K562 (cell line): ENCODE measurements at regions not wholly inside any gene's neighbourhood (a gene's known extent, or its start where the extent isn't known, plus 50 kb on each side); places are given as distances from the start of the nearest gene placed in this dataset.

ENCODE experiments used
- ATAC-seq: fragments of 200-7000 bp; cut with Tn5 transposase; 3 replicates; pipeline ENCODE4 v1.9.1; 2020; ENCODE audit warnings: moderate library complexity
- BruUV-seq: library from RNA; stranded (reverse); fragments of 400-500 nt; replicated peaks from 2 replicates; lab custom pipeline; 2021; lab: Mats Ljungman, UMichigan
- CTCF ChIA-PET: fragments of 300-600 bp; formaldehyde crosslinking; extraction: SDS; loops from one replicate; lab custom pipeline; 2021; ENCODE audit warnings: low intra/inter-chr PET ratio; lab: Yijun Ruan, JAX
- POLR2A ChIA-PET: fragments of 300-600, 350-650 bp; sonication (Branson Sonifier 250); formaldehyde crosslinking; extraction: SDS; loops from one replicate; lab custom pipeline; 2021; ENCODE audit warnings: antibody characterized with exemption, inconsistent platforms; lab: Yijun Ruan, JAX
- DNase-seq, 4 experiments: peaks; one replicate each; pipeline versions ENCODE4 v3.0.0 to v3.0.0-alpha.2; 2011 to 2018; ENCODE audit warnings: low spot score in 3 of 4, mixed read lengths in 3 of 4; ENCODE audit errors: extremely low read depth in 1 of 4
- FAIRE-seq: peaks from 2 replicates; lab custom pipeline; 2011; peaks lifted over from hg19 to GRCh38; lab: Jason Lieb, UNC
- H2AFZ ChIP-seq: 2 replicates; pipeline ENCODE4 v1.6.0; 2011; ENCODE audit warnings: low read depth, low read length, control low read depth, inconsistent platforms
- H3K27ac ChIP-seq: fragments of 200-600 bp; 3 replicates; pipeline ENCODE4 v1.8.0; 2011; ENCODE audit warnings: low read depth, mild to moderate bottlenecking, control low read depth, inconsistent platforms, low read length, moderate library complexity, mixed read lengths; ENCODE audit errors: extremely low read depth
- H3K27me3 ChIP-seq, 2 experiments: fragments of 300-600 bp in 1 of 2; 2 replicates in 1 of 2; 3 replicates in 1 of 2; pipeline versions ENCODE4 v1.6.0 to v1.8.0; 2011; ENCODE audit warnings: inconsistent platforms in 2 of 2, low read length in 2 of 2, mild to moderate bottlenecking in 1 of 2, mixed read lengths in 1 of 2, moderate library complexity in 1 of 2; ENCODE audit not compliant: control insufficient read depth in 2 of 2, insufficient read depth in 2 of 2
- H3K36me3 ChIP-seq: fragments of 300-600 bp; 3 replicates; pipeline ENCODE4 v1.8.0; 2011; ENCODE audit warnings: mild to moderate bottlenecking, low read length, inconsistent platforms; ENCODE audit not compliant: control insufficient read depth, insufficient read depth
- H3K4me1 ChIP-seq, 2 experiments: fragments of 200-600 bp in 1 of 2; replicated peaks in 1 of 2; 2 replicates in 1 of 2; 3 replicates in 1 of 2; pipeline versions ENCODE4 v1.5.1 to v1.8.0; 2011; ENCODE audit warnings: inconsistent platforms in 2 of 2, low read length in 2 of 2, mild to moderate bottlenecking in 1 of 2, mixed read lengths in 1 of 2, moderate library complexity in 1 of 2; ENCODE audit not compliant: control insufficient read depth in 2 of 2, insufficient read depth in 2 of 2
- H3K4me2 ChIP-seq: 2 replicates; pipeline ENCODE4 v1.6.1; 2011; ENCODE audit warnings: low read length, control low read depth, inconsistent platforms, mixed read lengths; ENCODE audit not compliant: insufficient read depth
- H3K4me3 ChIP-seq: fragments of 200-600 bp; sonication (generic), shearing (Covaris generic); 2 replicates; pipeline ENCODE4 v1.5.1; 2016; ENCODE audit warnings: control low read depth, inconsistent platforms
- H3K79me2 ChIP-seq: fragments of 200-600 bp; 3 replicates; pipeline ENCODE4 v1.8.0; 2011; ENCODE audit warnings: low read length, inconsistent platforms; ENCODE audit not compliant: control insufficient read depth, insufficient read depth
- H3K9ac ChIP-seq, 2 experiments: 2 replicates each; pipeline versions ENCODE4 v1.6.0 to v1.6.1; 2011; ENCODE audit warnings: low read depth in 2 of 2, low read length in 2 of 2, control low read depth in 1 of 2, inconsistent platforms in 1 of 2, mild to moderate bottlenecking in 1 of 2, mixed read lengths in 1 of 2; ENCODE audit not compliant: insufficient read depth in 1 of 2
- H3K9me1 ChIP-seq: one replicate; pipeline ENCODE4 v1.6.0; 2011; ENCODE audit warnings: inconsistent platforms, mild to moderate bottlenecking, low read length, moderate library complexity; ENCODE audit not compliant: control insufficient read depth, insufficient read depth
- H3K9me3 ChIP-seq: replicated peaks from 2 replicates; pipeline ENCODE4 v1.5.1; 2011; ENCODE audit warnings: low read depth, low read length, inconsistent platforms; ENCODE audit not compliant: control insufficient read depth, insufficient read depth
- H4K20me1 ChIP-seq: replicated peaks from 2 replicates; pipeline ENCODE4 v1.6.1; 2011; ENCODE audit warnings: low read length, inconsistent platforms, mixed read lengths; ENCODE audit not compliant: control insufficient read depth, insufficient read depth
- CBFA2T2 ChIP-seq: fragments of 450-650 bp; conservative IDR thresholded peaks from 2 replicates; pipeline ENCODE4 v1.6.1; 2017; ENCODE audit warnings: mild to moderate bottlenecking
- DNMT1 ChIP-seq: fragments of 450-650 bp; IDR thresholded peaks from 2 replicates; pipeline ENCODE4 v1.6.1; 2016; ENCODE audit warnings: antibody characterized with exemption, mild to moderate bottlenecking
- MYBL2 ChIP-seq, 2 experiments: fragments of 450-650 bp in 1 of 2; sonication (generic) in 1 of 2; formaldehyde crosslinking in 1 of 2; IDR thresholded peaks; 2 replicates each; pipeline versions ENCODE4 v1.6.1 to v1.8.1; 2017 to 2022; ENCODE audit warnings: borderline replicate concordance in 1 of 2, inconsistent platforms in 1 of 2, low read depth in 1 of 2, mild to moderate bottlenecking in 1 of 2, missing genetic modification reagents in 1 of 2, moderate library complexity in 1 of 2
- PPARD ChIP-seq: fragments of 250-450 bp; sonication (Bioruptor Pico); IDR thresholded peaks from 2 replicates; pipeline ENCODE4 v1.8.0; 2022; ENCODE audit warnings: inconsistent platforms, mild to moderate bottlenecking, moderate library complexity
- PRDM10 ChIP-seq: fragments of 450-650 bp; IDR thresholded peaks from 2 replicates; pipeline ENCODE4 v1.6.1; 2018; ENCODE audit not compliant: partially characterized antibody
- PURB ChIP-seq: sonication (generic); formaldehyde crosslinking; IDR thresholded peaks from 2 replicates; pipeline ENCODE4 v1.9.0; 2021; ENCODE audit warnings: low read depth, mild to moderate bottlenecking, missing genetic modification reagents
- PYGO2 ChIP-seq: fragments of 450-650 bp; IDR thresholded peaks from 2 replicates; pipeline ENCODE4 v1.6.1; 2016; ENCODE audit warnings: mild to moderate bottlenecking, missing genetic modification characterization, moderate library complexity, missing compliant biosample characterization
- SMC3 ChIP-seq: conservative IDR thresholded peaks from 2 replicates; pipeline ENCODE4 v1.6.1; 2011; ENCODE audit warnings: low read depth, low read length, improper control_type of control experiment; ENCODE audit not compliant: insufficient read depth
- SNIP1 ChIP-seq: fragments of 450-650 bp; IDR thresholded peaks from 2 replicates; pipeline ENCODE4 v1.7.1; 2017; ENCODE audit warnings: low read depth, mild to moderate bottlenecking
- ZNF41 ChIP-seq: fragments of 250-450 bp; sonication (Bioruptor Pico); conservative IDR thresholded peaks from 2 replicates; pipeline ENCODE4 v1.4.0; 2020; ENCODE audit warnings: mild to moderate bottlenecking
- WGBS: fragments of 100-300 bp; shearing (Covaris generic); methylation state at CpG from one replicate; pipeline ENCODE4 v1.1.6; 2016; ENCODE audit warnings: low coverage, mixed read lengths; ENCODE audit not compliant: insufficient coverage; ENCODE audit errors: missing lambda C conversion rate; 5-methylcytosine and 5-hydroxymethylcytosine counted together
- in situ Hi-C: fragments of 300-500 bp; cut with MboI; formaldehyde crosslinking; loops from 4 replicates; pipeline ENCODE4 v1.15.0; 2018; ENCODE audit warnings: inconsistent platforms, mixed read lengths
- intact Hi-C: fragments of 100-400 bp; cut with micrococcal nuclease; formaldehyde crosslinking; loops from 2 replicates; pipeline ENCODE4 v1.14.2; 2022
- TF ChIP-seq, protein P1 (sequence below), 2 experiments: fragments of 450-650 bp; IDR thresholded peaks; 2 replicates each; pipeline ENCODE4 v1.6.1; 2016

GRCh38 chr4:78682070-78682469 is 94.1 kb upstream of the BMP2K start:
- no peak overlapping the region for H2AFZ ChIP-seq
- no peak overlapping the region for H3K4me3 ChIP-seq
- FAIRE-seq (no peak), ATAC-seq (no peak)
- POLR2A ChIA-PET, result no interaction called here
- H3K4me1 ChIP-seq, result peaks cover 0 to 5% of the 10 kb centered on the region in 2 experiments
- H3K9me1 ChIP-seq, result no peaks in the 10 kb centered on the region
- no peaks in the 10 kb centered on the region for H3K27me3 ChIP-seq
- no peaks in the 10 kb centered on the region for H3K79me2 ChIP-seq
- no peaks in the 10 kb centered on the region for H3K36me3 ChIP-seq
- H3K4me2 ChIP-seq, result no peak overlapping the region
- TF ChIP-seq PYGO2 (no peak), CBFA2T2 (no peak), SMC3 (no peak), PURB (CRISPR knock-in tag) (no peak), PRDM10 (no peak), SNIP1 (no peak), MYBL2 (IDR thresholded peaks at IDR 0.05; ENCODE audit: low read depth) (no peak), MYBL2 (CRISPR knock-in tag; IDR thresholded peaks at IDR 0.05; ENCODE audit: borderline replicate concordance) (no peak), ZNF41 (CRISPR knock-in tag) (no peak), PPARD (CRISPR knock-in tag) (no peak), DNMT1 (no peak)
- TF ChIP-seq, protein P1, sequence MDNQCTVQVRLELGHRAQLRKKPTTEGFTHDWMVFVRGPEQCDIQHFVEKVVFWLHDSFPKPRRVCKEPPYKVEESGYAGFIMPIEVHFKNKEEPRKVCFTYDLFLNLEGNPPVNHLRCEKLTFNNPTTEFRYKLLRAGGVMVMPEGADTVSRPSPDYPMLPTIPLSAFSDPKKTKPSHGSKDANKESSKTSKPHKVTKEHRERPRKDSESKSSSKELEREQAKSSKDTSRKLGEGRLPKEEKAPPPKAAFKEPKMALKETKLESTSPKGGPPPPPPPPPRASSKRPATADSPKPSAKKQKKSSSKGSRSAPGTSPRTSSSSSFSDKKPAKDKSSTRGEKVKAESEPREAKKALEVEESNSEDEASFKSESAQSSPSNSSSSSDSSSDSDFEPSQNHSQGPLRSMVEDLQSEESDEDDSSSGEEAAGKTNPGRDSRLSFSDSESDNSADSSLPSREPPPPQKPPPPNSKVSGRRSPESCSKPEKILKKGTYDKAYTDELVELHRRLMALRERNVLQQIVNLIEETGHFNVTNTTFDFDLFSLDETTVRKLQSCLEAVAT (IDR thresholded peaks at IDR 0.05), result no peak
- TF ChIP-seq, all 486 proteins: peak for 0
- DNase-seq, result no peak
- H3K9me3 ChIP-seq, result no peaks in the 10 kb centered on the region
- in situ Hi-C loops (no loop called here), intact Hi-C loops (no loop called here)
- CTCF ChIA-PET, result no interaction called here
- BruUV-seq, result no TSS peak
- WGBS, result 72% methylated on average over 3 of the region's 3 CpGs
- H3K27ac ChIP-seq, result no peak overlapping the region
- H4K20me1 ChIP-seq, result no peaks in the 10 kb centered on the region
- H3K9ac ChIP-seq, result no peak overlapping the region
